ENCODE measurements at regions not wholly inside any gene's neighbourhood (a gene's known extent, or its start where the extent isn't known, plus 50 kb on each side); places are given as distances from the start of the nearest gene placed in this dataset.
"Not testable (repeated sequence)": the region's sequence is repeated elsewhere in the genome, so short reads cannot be mapped to it uniquely, and the experiment has no call there.

GRCh38 chr1:60841116-60842046 is 241.0 kb upstream of the NFIA start:
- Histone ChIP-seq H3K4me1 (ENCODE audit: control insufficient read depth, insufficient read depth, low read length) (no peaks in the 10 kb centered on the region), H3K9me3 (ENCODE audit: control insufficient read depth, low read length) (peaks cover 7% of the 10 kb centered on the region), H3K9ac (ENCODE audit: extremely low read depth, low read length, poor library complexity, severe bottlenecking) (no peak overlapping the region), H3K27ac (ENCODE audit: low read depth, low read length) (no peak overlapping the region), H3K4me3 (ENCODE audit: low read length) (no peak overlapping the region), H3K27me3 (ENCODE audit: control insufficient read depth, insufficient read depth, low read length, poor library complexity, severe bottlenecking) (no peaks in the 10 kb centered on the region), H3K36me3 (ENCODE audit: control insufficient read depth, insufficient read depth, low read length) (no peaks in the 10 kb centered on the region)
- no peaks in the 10 kb centered on the region for H3K4me1 Mint-ChIP-seq
- no peak overlapping the region for H3K27ac Mint-ChIP-seq
- peaks cover 5% of the 10 kb centered on the region for H3K36me3 Mint-ChIP-seq (ENCODE audit: low read depth)
- H3K27me3 Mint-ChIP-seq (ENCODE audit: insufficient read depth) = no peaks in the 10 kb centered on the region
- H3K4me3 Mint-ChIP-seq = no peak overlapping the region
- peaks cover 15% of the 10 kb centered on the region for H3K9me3 Mint-ChIP-seq
- DNase-seq = no peak
- WGBS, 2 experiments (ENCODE audit: insufficient coverage in 1 of 2, insufficient read length in 1 of 2) = 91 to 100% methylated on average over 3 to 5 of the region's 5 CpGs
- TF ChIP-seq CTCF (conservative IDR thresholded peaks at IDR 0.05) = no peak

- H3K27me3 Mint-ChIP-seq (ENCODE audit: insufficient read depth) = not testable (repeated sequence)
Measured at GRCh38 chr1:60840476-60840875, 241.9 kb upstream of the NFIA start.

GRCh38 chr1:60835649-60836048 is 246.7 kb upstream of the NFIA start:
- H3K36me3 ChIP-seq (ENCODE audit: control insufficient read depth, insufficient read depth, low read length) = no peaks in the 10 kb centered on the region
- H3K27me3 ChIP-seq (ENCODE audit: control insufficient read depth, insufficient read depth, low read length, poor library complexity, severe bottlenecking) = no peaks in the 10 kb centered on the region
- no peaks in the 10 kb centered on the region for H3K27me3 Mint-ChIP-seq (ENCODE audit: insufficient read depth)
- no peaks in the 10 kb centered on the region for H3K36me3 Mint-ChIP-seq (ENCODE audit: low read depth)
- H3K4me3 ChIP-seq (ENCODE audit: low read length) = no peak overlapping the region
- 91 to 98% methylated on average over 5 of the region's 5 CpGs for WGBS, 2 experiments (ENCODE audit: insufficient coverage in 1 of 2, insufficient read length in 1 of 2)
- no peak overlapping the region for H3K4me3 Mint-ChIP-seq
- H3K9ac ChIP-seq (ENCODE audit: extremely low read depth, low read length, poor library complexity, severe bottlenecking) = no peak overlapping the region
- no peak overlapping the region for H3K27ac Mint-ChIP-seq
- H3K27ac ChIP-seq (ENCODE audit: low read depth, low read length) = no peak overlapping the region
- H3K4me1 ChIP-seq (ENCODE audit: control insufficient read depth, insufficient read depth, low read length) = no peaks in the 10 kb centered on the region
- H3K4me1 Mint-ChIP-seq = peaks cover 2% of the 10 kb centered on the region
- no peak for TF ChIP-seq CTCF (conservative IDR thresholded peaks at IDR 0.05)
- no peak for DNase-seq
- no peaks in the 10 kb centered on the region for H3K9me3 ChIP-seq (ENCODE audit: control insufficient read depth, low read length)
- H3K9me3 Mint-ChIP-seq = no peaks in the 10 kb centered on the region

More at GRCh38 chr1:60840476-60840875, 241.9 kb upstream of the NFIA start:
- not testable (repeated sequence) for H3K4me3 ChIP-seq (ENCODE audit: low read length); H3K4me1 Mint-ChIP-seq; H3K4me3 Mint-ChIP-seq; H3K9ac ChIP-seq (ENCODE audit: extremely low read depth, low read length, poor library complexity, severe bottlenecking); H3K36me3 Mint-ChIP-seq (ENCODE audit: low read depth); H3K9me3 ChIP-seq (ENCODE audit: control insufficient read depth, low read length); H3K4me1 ChIP-seq (ENCODE audit: control insufficient read depth, insufficient read depth, low read length); H3K36me3 ChIP-seq (ENCODE audit: control insufficient read depth, insufficient read depth, low read length); H3K27ac ChIP-seq (ENCODE audit: low read depth, low read length); DNase-seq; H3K27me3 ChIP-seq (ENCODE audit: control insufficient read depth, insufficient read depth, low read length, poor library complexity, severe bottlenecking); H3K27ac Mint-ChIP-seq
- peaks cover 13% of the 10 kb centered on the region for H3K9me3 Mint-ChIP-seq
- WGBS, 2 experiments (ENCODE audit: insufficient coverage in 1 of 2, insufficient read length in 1 of 2) = 96 to 100% methylated on average over 1 to 2 of the region's 2 CpGs
